Breast epithelium (tissue), 3 donors: ENCODE measurements at regions not wholly inside any gene's neighbourhood (a gene's known extent, or its start where the extent isn't known, plus 50 kb on each side); places are given as distances from the start of the nearest gene placed in this dataset.

Source experiments
- CTCF ChIP-seq, 3 donors: fragments of 450-650 bp; IDR thresholded peaks; one replicate each; pipeline ENCODE4 v1.5.1; 2016 to 2017; ENCODE audit warnings: antibody characterized with exemption in 3 of 3, mild to moderate bottlenecking in 3 of 3, moderate library complexity in 3 of 3
- POLR2A ChIP-seq: fragments of 450-650 bp; IDR thresholded peaks from one replicate; pipeline ENCODE4 v1.6.1; 2016; ENCODE audit warnings: antibody characterized with exemption, mild to moderate bottlenecking, moderate library complexity
- POLR2AphosphoS5 ChIP-seq, 3 donors: sonication (generic); formaldehyde crosslinking; IDR thresholded peaks; one replicate each; pipeline ENCODE4 v1.6.1; 2017; ENCODE audit warnings: antibody characterized with exemption in 3 of 3

GRCh38 chr6:164695896-164696295 is 613.5 kb downstream of the C6orf118 start:
- TF ChIP-seq CTCF (IDR thresholded peaks at IDR 0.05) (no peak), POLR2A (no peak), POLR2AphosphoS5 (IDR thresholded peaks at IDR 0.05) (no peak)
